Thyroid gland (tissue), 4 donors: ENCODE measurements at regions not wholly inside any gene's neighbourhood (a gene's known extent, or its start where the extent isn't known, plus 50 kb on each side); places are given as distances from the start of the nearest gene placed in this dataset.

ENCODE experiments used
- DNase-seq, 2 donors: peaks; one replicate each; pipeline ENCODE4 v3.0.0-alpha.2; 2019
- H3K27ac ChIP-seq, 3 donors: fragments of 200-600 bp; sonication (generic); 1 replicate in 2 of 3; 2 replicates in 1 of 3; pipeline ENCODE4 v1.5.1; 2016 to 2019; ENCODE audit warnings: mild to moderate bottlenecking in 1 of 3, moderate library complexity in 1 of 3
- H3K27me3 ChIP-seq: fragments of 200-600 bp; sonication (generic); one replicate; pipeline ENCODE4 v1.5.1; 2019
- H3K36me3 ChIP-seq, 2 donors: fragments of 200-600 bp; sonication (generic); one replicate each; pipeline ENCODE4 v1.5.1; 2016 to 2019
- H3K4me1 ChIP-seq, 2 donors: fragments of 200-600 bp; sonication (generic); one replicate each; pipeline ENCODE4 v1.5.1; 2017 to 2019
- H3K4me3 ChIP-seq, 3 donors: fragments of 200-600 bp; sonication (generic); replicated peaks in 1 of 3; 1 replicate in 2 of 3; 2 replicates in 1 of 3; pipeline ENCODE4 v1.5.1; 2016; ENCODE audit warnings: mild to moderate bottlenecking in 1 of 3
- H3K9me3 ChIP-seq: fragments of 200-600 bp; sonication (generic); one replicate; pipeline ENCODE4 v1.5.1; 2017
- POLR2A ChIP-seq, 2 donors: fragments of 450-650 bp; IDR thresholded peaks; one replicate each; pipeline ENCODE4 v1.6.1; 2017; ENCODE audit warnings: antibody characterized with exemption in 2 of 2, mild to moderate bottlenecking in 2 of 2, moderate library complexity in 1 of 2
- WGBS, 2 donors: methylation state at CpG; one replicate each; pipeline ENCODE4 v1.1.5; 2017; 5-methylcytosine and 5-hydroxymethylcytosine counted together
- intact Hi-C: fragments of 100-400 bp; cut with DNase I; formaldehyde crosslinking; loops from one replicate; pipeline ENCODE4 v1.15.1; 2023
- TF ChIP-seq, protein P1 (sequence below), 6 experiments: fragments of 200-600 bp in 3 of 6; fragments of 450-650 bp in 3 of 6; sonication (generic) in 3 of 6; IDR thresholded peaks; one replicate each; pipeline ENCODE4 v1.5.1; 2016 to 2019; ENCODE audit warnings: antibody characterized with exemption in 6 of 6, mild to moderate bottlenecking in 2 of 6, inconsistent platforms in 1 of 6, moderate library complexity in 1 of 6

- no peaks in the 10 kb centered on the region for H3K36me3 ChIP-seq
- H3K4me1 ChIP-seq = no peaks in the 10 kb centered on the region
- H3K4me3 ChIP-seq = no peak overlapping the region
- TF ChIP-seq POLR2A (IDR thresholded peaks at IDR 0.05) = no peak
- TF ChIP-seq, protein P1, sequence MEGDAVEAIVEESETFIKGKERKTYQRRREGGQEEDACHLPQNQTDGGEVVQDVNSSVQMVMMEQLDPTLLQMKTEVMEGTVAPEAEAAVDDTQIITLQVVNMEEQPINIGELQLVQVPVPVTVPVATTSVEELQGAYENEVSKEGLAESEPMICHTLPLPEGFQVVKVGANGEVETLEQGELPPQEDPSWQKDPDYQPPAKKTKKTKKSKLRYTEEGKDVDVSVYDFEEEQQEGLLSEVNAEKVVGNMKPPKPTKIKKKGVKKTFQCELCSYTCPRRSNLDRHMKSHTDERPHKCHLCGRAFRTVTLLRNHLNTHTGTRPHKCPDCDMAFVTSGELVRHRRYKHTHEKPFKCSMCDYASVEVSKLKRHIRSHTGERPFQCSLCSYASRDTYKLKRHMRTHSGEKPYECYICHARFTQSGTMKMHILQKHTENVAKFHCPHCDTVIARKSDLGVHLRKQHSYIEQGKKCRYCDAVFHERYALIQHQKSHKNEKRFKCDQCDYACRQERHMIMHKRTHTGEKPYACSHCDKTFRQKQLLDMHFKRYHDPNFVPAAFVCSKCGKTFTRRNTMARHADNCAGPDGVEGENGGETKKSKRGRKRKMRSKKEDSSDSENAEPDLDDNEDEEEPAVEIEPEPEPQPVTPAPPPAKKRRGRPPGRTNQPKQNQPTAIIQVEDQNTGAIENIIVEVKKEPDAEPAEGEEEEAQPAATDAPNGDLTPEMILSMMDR (IDR thresholded peaks at IDR 0.05) = no peak
- no peaks in the 10 kb centered on the region for H3K9me3 ChIP-seq
- intact Hi-C loops = no loop called here
- 88 to 91% methylated on average over 2 of the region's 2 CpGs for WGBS, 2 donors
- H3K27ac ChIP-seq = no peak overlapping the region
- no peak for DNase-seq
- no peaks in the 10 kb centered on the region for H3K27me3 ChIP-seq
Observed at GRCh38 chr3:170707899-170708298, 122.0 kb upstream of the SLC7A14 start.

DNA sequence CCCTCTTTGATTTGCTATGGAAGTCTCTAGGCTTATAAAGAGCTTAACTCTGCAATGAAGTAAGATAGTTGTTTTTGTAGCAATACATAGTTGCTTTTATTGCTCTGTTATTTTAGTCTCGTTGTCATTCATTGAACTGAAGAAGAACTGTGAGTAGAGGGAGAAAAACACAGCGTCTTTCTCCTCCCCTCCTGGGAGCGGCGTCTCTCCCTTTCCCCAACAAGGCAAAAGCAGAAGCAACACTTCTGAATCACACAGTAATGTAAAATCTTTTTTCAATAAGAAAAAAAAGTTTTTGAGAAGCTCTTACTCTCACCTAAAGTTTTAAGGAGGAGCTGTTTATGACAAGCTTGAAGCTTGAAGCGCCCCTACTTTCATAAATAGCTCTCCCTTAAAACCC, 119.3 kb upstream of the SLC7A14 start:
- Histone ChIP-seq H3K9me3 (no peaks in the 10 kb centered on the region), H3K36me3 (no peaks in the 10 kb centered on the region), H3K4me3 (no peak overlapping the region), H3K4me1 (no peaks in the 10 kb centered on the region), H3K27me3 (no peaks in the 10 kb centered on the region), H3K27ac (no peak overlapping the region)
- WGBS, 2 donors = 38% methylated on average over 5 of the region's 5 CpGs
- intact Hi-C loops = no loop called here
- no peak for TF ChIP-seq POLR2A (IDR thresholded peaks at IDR 0.05)
- TF ChIP-seq, protein P1 (IDR thresholded peaks at IDR 0.05) = no peak
- DNase-seq = no peak

DNA sequence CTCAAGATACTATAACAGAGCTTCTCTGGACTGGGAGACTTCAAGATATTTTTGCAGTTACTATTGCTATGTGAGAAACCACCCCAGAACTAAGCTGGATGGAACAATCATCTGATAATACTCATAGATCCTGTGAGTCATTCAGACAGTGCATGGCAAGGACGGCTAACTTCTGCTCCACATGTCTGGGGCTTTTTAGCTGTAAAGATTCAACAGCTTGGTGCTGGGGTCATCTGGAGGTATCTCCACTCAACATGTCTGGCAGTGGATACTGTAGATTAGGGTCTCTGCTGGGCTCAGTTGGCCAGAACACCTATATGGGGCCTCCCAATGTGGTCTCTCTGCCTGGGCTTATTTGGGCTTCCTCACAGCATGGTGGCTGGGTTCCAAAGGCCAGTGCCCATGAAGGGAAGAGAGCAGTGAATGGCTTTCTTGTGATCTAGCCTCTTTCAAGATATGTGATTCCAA, 117.3 kb upstream of the SLC7A14 start:
- no peak for DNase-seq
- Histone ChIP-seq H3K36me3 (no peaks in the 10 kb centered on the region), H3K4me3 (no peak overlapping the region), H3K27ac (no peak overlapping the region), H3K4me1 (peaks cover 3 to 4% of the 10 kb centered on the region in 2 donors), H3K9me3 (no peaks in the 10 kb centered on the region), H3K27me3 (no peaks in the 10 kb centered on the region)
- TF ChIP-seq, protein P1 (IDR thresholded peaks at IDR 0.05) = no peak
- TF ChIP-seq POLR2A (IDR thresholded peaks at IDR 0.05) = no peak
- 100% methylated on average over 1 of the region's 1 CpG for WGBS, 2 donors
- intact Hi-C loops = no loop called here

- intact Hi-C loops = no loop called here
- H3K4me1 ChIP-seq = peaks cover 12 to 13% of the 10 kb centered on the region in 2 donors
- 78 to 88% methylated on average over 4 of the region's 4 CpGs for WGBS, 2 donors
- H3K27ac ChIP-seq = no peak overlapping the region
- DNase-seq = no peak
- TF ChIP-seq, protein P1 (IDR thresholded peaks at IDR 0.05) = no peak
- no peak for TF ChIP-seq POLR2A (IDR thresholded peaks at IDR 0.05)
- no peaks in the 10 kb centered on the region for H3K36me3 ChIP-seq
- no peaks in the 10 kb centered on the region for H3K9me3 ChIP-seq
- H3K27me3 ChIP-seq = no peaks in the 10 kb centered on the region
- no peak overlapping the region for H3K4me3 ChIP-seq
Observed at GRCh38 chr3:170701696-170702678, 116.1 kb upstream of the SLC7A14 start.

DNA sequence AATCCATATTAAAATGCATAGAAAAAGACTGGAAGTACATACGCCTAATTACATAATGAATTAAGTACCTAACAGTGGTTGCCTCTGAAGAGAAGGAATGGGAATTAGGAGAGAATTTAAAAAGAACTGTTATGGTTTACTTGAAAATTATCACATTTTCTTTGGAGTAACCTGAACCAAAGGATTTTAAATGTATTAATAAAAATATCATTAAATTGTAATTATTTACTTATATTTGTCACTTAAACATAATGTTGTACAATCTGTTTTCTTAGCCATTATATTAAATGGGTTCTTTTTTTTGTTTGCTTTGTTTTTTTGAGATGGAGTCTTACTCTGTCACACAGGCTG, 114.2 kb upstream of the SLC7A14 start:
- 60 to 100% methylated on average over 1 of the region's 1 CpG for whole genome bisulfite sequencing, 2 donors
- DNase-seq = no peak
- TF ChIP-seq POLR2A (IDR thresholded peaks at IDR 0.05) = no peak
- TF ChIP-seq, protein P1 (IDR thresholded peaks at IDR 0.05) = no peak
- intact Hi-C loops = no loop called here
- Histone ChIP-seq H3K27ac (no peak overlapping the region), H3K27me3 (no peaks in the 10 kb centered on the region), H3K4me3 (no peak overlapping the region), H3K9me3 (no peaks in the 10 kb centered on the region), H3K36me3 (no peaks in the 10 kb centered on the region), H3K4me1 (peaks cover 12 to 13% of the 10 kb centered on the region in 2 donors)
